Nephron progenitor cell (in vitro differentiated cells): ENCODE measurements at regions not wholly inside any gene's neighbourhood (a gene's known extent, or its start where the extent isn't known, plus 50 kb on each side); places are given as distances from the start of the nearest gene placed in this dataset.

Experiments used
- DNase-seq: peaks from one replicate; pipeline ENCODE4 v3.0.0; 2021
- H3K27ac Mint-ChIP-seq: 2 replicates; pipeline ENCODE4 v1.8.0; 2021; ENCODE audit warnings: mild to moderate bottlenecking, moderate library complexity, mixed read lengths
- H3K27me3 Mint-ChIP-seq: 2 replicates; pipeline ENCODE4 v1.8.0; 2021; ENCODE audit warnings: mild to moderate bottlenecking, low read depth, mixed read lengths; ENCODE audit not compliant: poor library complexity
- H3K36me3 Mint-ChIP-seq: 2 replicates; pipeline ENCODE4 v1.8.0; 2021; ENCODE audit warnings: low read depth, mixed read lengths
- H3K4me1 Mint-ChIP-seq: 2 replicates; pipeline ENCODE4 v1.8.0; 2021; ENCODE audit warnings: mixed read lengths
- H3K4me3 Mint-ChIP-seq: 2 replicates; pipeline ENCODE4 v1.8.0; 2021; ENCODE audit warnings: mild to moderate bottlenecking, moderate library complexity, mixed read lengths
- H3K9me3 Mint-ChIP-seq: 2 replicates; pipeline ENCODE4 v1.8.0; 2021; ENCODE audit warnings: mild to moderate bottlenecking, moderate library complexity, mixed read lengths
- CTCF ChIP-seq: fragments of 200-600 bp; sonication (generic); IDR thresholded peaks from 2 replicates; pipeline ENCODE4 v1.5.0; 2021; ENCODE audit warnings: antibody characterized with exemption

GRCh38 chr20:53852014-53852413, 218.4 kb downstream of the BCAS1 start:
- peaks cover 10% of the 10 kb centered on the region for H3K9me3 Mint-ChIP-seq
- no peak for TF ChIP-seq CTCF
- H3K4me3 Mint-ChIP-seq = no peak overlapping the region
- DNase-seq = no peak
- H3K4me1 Mint-ChIP-seq = peaks cover 15% of the 10 kb centered on the region
- peaks cover 8% of the 10 kb centered on the region for H3K27me3 Mint-ChIP-seq
- no peaks in the 10 kb centered on the region for H3K36me3 Mint-ChIP-seq
- H3K27ac Mint-ChIP-seq = no peak overlapping the region

- H3K4me3 Mint-ChIP-seq = no peak overlapping the region
These were observed 220.1 kb downstream of the BCAS1 start for GRCh38 chr20:53850319-53850718.

GRCh38 chr20:53849471-53850059, 220.8 kb downstream of the BCAS1 start:
- Mint-ChIP-seq H3K4me3 (no peak overlapping the region), H3K27ac (no peak overlapping the region), H3K27me3 (peaks cover 8% of the 10 kb centered on the region), H3K4me1 (no peaks in the 10 kb centered on the region), H3K9me3 (peaks cover 6% of the 10 kb centered on the region), H3K36me3 (no peaks in the 10 kb centered on the region)
- TF ChIP-seq CTCF = no peak
- no peak for DNase-seq

More at GRCh38 chr20:53850319-53850718, 220.1 kb downstream of the BCAS1 start:
- DNase-seq = no peak
- no peak overlapping the region for H3K27ac Mint-ChIP-seq
- peaks cover 8% of the 10 kb centered on the region for H3K27me3 Mint-ChIP-seq
- H3K36me3 Mint-ChIP-seq = no peaks in the 10 kb centered on the region
- TF ChIP-seq CTCF = no peak
- peaks cover 5% of the 10 kb centered on the region for H3K4me1 Mint-ChIP-seq
- peaks cover 6% of the 10 kb centered on the region for H3K9me3 Mint-ChIP-seq

DNA sequence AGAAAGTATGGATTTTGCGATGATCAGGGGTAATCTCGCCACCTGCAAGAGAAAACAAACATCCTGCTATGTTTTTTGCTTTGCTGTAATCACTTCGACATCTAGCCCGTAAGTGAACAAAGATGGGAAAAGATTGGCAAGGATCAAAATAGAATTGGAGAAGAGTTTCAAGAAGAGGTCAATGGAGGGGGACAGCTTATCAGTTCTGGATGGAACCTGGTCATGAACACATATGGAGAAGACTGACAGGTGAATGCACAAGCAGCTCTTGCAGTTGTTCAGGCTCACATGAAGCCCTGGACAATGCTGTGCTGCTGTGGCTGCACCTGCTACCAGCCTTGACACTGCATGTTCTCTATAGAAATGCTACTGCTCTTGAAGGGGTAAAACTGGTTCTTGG, 222.1 kb downstream of the BCAS1 start:
- Mint-ChIP-seq H3K27ac (no peak overlapping the region), H3K4me1 (no peaks in the 10 kb centered on the region), H3K4me3 (no peak overlapping the region), H3K36me3 (no peaks in the 10 kb centered on the region), H3K27me3 (peaks cover 8% of the 10 kb centered on the region), H3K9me3 (peaks cover 10% of the 10 kb centered on the region)
- no peak for TF ChIP-seq CTCF
- no peak for DNase-seq

DNA sequence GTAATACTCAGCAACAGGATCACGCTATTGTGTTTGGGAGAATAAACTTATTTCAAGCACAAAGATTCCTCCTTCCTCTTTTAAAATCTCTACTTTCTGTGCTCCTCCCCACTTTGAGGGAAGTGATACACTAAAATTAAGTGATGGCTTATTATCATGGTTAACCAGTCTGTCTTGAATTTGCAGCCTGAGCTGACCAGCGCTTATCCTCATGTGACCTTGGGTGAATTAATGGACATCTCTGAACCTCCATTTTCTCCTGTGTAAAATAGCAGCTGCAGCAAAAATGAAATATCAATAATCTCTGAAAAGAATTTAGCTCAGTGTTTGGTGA, 222.6 kb downstream of the BCAS1 start:
- H3K9me3 Mint-ChIP-seq = peaks cover 5% of the 10 kb centered on the region
- no peaks in the 10 kb centered on the region for H3K36me3 Mint-ChIP-seq
- no peak overlapping the region for H3K4me3 Mint-ChIP-seq
- TF ChIP-seq CTCF = no peak
- H3K27ac Mint-ChIP-seq = no peak overlapping the region
- H3K4me1 Mint-ChIP-seq = no peaks in the 10 kb centered on the region
- H3K27me3 Mint-ChIP-seq = peaks cover 8% of the 10 kb centered on the region
- no peak for DNase-seq

GRCh38 chr20:53847139-53847836, 223.1 kb downstream of the BCAS1 start:
- Mint-ChIP-seq H3K9me3 (peaks cover 5% of the 10 kb centered on the region), H3K27me3 (peaks cover 6% of the 10 kb centered on the region), H3K36me3 (no peaks in the 10 kb centered on the region), H3K4me1 (no peaks in the 10 kb centered on the region), H3K27ac (no peak overlapping the region), H3K4me3 (no peak overlapping the region)
- DNase-seq = no peak
- no peak for TF ChIP-seq CTCF
